ENCODE measurements at regions not wholly inside any gene's neighbourhood (a gene's known extent, or its start where the extent isn't known, plus 50 kb on each side); places are given as distances from the start of the nearest gene placed in this dataset.

DNA sequence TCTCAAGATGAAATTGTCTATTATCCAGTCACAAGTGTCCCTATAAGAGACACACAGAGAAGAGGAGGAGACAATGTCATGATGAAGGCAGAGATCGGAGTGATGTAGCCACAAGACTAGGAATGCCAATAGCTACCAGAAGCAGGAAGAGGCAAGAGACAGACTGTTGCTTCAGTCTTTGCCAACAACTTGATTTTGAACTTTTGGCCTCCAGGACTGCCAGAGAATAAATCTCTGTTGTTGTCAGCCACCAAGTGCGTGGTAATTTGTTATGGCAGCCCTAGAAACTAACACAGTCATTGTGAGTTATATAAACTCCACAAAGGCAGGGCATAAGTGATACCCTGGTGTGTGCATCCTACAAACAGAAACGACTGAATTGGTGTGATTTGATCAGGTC is 517.0 kb downstream of the BTBD3 start:
- TF ChIP-seq ZNF384 (IDR thresholded peaks at IDR 0.05) (no peak), ELF4 (IDR thresholded peaks at IDR 0.05) (no peak), FOXM1 (IDR thresholded peaks at IDR 0.05; ENCODE audit: borderline replicate concordance) (no peak)

Measured in HEK293T (cell line).